NCI-H128 (cell line): ENCODE measurements at regions not wholly inside any gene's neighbourhood (a gene's known extent, or its start where the extent isn't known, plus 50 kb on each side); places are given as distances from the start of the nearest gene placed in this dataset.

Experiments
- DNase-seq: peaks from one replicate; lab custom pipeline; 2025; ENCODE audit not compliant: unreplicated experiment; lab: John Stamatoyannopoulos, UW

- DNase-seq, result no peak
Measured at GRCh38 chr7:130990178-130990832, 256.3 kb upstream of the KLF14 start.

- DNase-seq, result no peak
Measured at GRCh38 chr7:130993671-130994365, 259.8 kb upstream of the KLF14 start.

- DNase-seq, result no peak
Measured at GRCh38 chr7:130994378-130995115, 260.5 kb upstream of the KLF14 start.

DNA sequence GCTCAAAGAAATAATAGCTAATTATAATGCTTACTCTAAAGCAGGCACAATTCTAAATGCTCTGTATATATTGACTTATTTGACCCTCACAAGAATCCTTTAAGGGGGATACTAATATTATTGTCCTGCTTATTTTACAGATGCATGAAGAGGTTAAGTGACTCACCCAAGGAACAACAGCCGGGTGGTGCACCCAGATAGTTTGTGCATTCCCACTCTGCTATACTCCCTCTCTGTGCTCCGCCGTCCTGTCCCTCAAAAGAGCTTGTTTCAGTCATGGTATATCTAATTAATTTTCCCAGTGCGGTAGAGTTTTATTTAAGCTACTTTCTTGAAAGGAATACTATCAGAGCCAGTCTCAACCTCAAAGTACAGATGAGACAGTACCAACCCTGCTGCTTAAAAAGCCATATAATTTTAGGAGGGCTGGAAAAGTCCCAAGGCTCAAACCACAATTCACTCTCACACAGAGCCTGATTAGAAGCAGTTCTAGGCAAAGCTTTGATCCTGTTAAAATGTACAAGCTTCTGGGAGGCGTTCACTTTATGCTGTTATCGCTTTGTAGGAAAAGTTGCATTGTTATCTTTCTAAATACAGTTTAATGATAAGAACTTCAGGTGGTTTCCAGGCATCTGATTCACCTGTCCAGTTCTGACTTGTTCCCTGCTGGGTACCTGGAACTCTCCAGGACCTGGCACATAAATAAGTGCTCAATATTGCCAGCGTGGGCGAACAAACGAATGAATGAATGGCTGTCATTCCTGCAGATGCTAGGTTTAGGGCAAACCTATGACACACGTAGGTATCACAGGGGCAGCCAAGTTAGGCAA, 261.5 kb upstream of the KLF14 start:
- DNase-seq, result no peak

- DNase-seq, result no peak
Measured at GRCh38 chr7:130996205-130996832, 262.3 kb upstream of the KLF14 start.

- no peak for DNase-seq
Measured at GRCh38 chr7:130996833-130997231, 262.8 kb upstream of the KLF14 start.

- DNase-seq, result no peak
Measured at GRCh38 chr7:130998993-130999602, 265.1 kb upstream of the KLF14 start.

- DNase-seq, result no peak
Measured at GRCh38 chr7:130999926-131000325, 265.9 kb upstream of the KLF14 start.

- no peak for DNase-seq
Measured at GRCh38 chr7:131000389-131000788, 266.4 kb upstream of the KLF14 start.

- no peak for DNase-seq
Measured at GRCh38 chr7:131000873-131001272, 266.9 kb upstream of the KLF14 start.

DNA sequence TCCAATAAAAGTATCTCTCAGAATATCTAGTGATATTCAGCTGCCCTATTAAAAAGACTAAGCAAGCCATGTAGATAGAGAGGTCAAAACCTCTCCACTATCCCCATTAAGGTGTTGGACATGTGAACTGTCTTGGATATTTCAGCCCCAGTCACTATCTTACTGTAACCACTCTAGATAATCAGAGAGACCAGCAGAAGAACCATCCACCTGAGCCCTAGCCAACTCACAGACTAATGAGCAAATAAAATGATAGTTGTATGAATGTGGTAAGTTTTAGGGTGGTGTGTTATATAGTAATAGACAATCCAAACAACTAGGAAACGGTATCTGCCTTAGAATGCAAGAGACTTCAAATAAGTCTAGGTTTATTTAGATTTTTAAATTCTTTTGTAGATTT, 268.6 kb upstream of the KLF14 start:
- DNase-seq, result no peak

DNA sequence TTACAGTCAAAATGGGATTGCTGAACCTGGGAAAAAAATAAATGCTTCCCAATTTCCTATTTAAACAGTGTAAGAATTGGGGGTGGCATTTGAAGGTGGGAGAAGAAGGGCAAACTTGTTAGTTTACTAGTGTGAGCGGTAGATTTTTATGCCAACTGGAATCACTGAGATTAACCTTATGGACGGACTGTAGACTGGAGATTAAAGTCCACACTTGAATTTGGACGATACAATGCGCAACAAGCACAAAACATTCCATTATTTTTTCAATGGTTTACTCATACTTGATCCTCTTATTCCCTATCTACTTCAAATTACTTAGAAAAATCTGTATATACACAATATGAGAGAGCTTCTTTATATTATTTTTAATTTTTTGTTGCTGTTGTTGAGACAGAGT, 269.6 kb upstream of the KLF14 start:
- no peak for DNase-seq

GRCh38 chr7:131004371-131004770, 270.4 kb upstream of the KLF14 start:
- DNase-seq, result no peak

DNA sequence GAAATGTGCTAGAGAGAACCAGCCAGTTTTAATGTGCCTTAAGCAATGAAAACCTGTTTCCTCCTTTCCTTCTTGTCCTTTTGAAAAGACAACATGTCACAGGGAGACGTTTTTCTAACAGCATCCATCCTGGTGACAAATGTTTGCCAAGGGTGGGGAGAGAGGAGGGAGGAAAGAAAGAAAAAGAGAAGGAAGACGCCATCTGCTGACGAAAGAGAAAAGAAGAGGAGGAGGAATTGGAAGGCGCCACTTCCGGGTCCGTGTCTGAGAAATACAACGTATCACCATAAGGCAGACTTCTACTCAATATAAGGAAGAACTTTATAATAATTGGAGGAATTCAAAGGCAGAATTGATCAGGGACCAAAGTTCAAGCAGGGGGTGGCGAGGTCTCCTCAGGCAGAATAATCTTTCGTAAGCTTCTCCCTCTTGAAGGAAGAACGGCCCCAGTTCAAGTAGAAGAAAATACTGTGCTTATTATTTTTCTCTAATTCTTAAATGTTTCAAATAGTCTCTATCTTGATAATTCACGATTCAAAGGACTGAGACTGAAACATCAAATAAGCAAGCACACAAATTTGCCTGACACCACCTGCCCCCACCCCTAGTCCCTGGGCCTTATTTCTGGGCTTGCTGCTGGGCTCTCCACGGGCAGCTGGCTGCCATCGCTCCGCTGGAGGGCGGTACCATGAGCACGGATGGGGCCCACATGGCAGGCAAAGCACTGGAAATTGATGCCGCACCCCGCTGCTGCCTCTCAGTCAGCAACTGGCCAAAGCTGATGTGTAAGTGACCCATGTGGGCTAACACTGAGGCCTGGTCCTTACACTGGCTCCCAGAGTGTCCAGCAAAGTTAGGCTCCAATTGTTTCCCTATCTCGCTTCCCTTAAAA, 273.7 kb upstream of the KLF14 start:
- DNase-seq, result no peak

- DNase-seq, result no peak
Measured at GRCh38 chr7:131008840-131009711, 275.1 kb upstream of the KLF14 start.

DNA sequence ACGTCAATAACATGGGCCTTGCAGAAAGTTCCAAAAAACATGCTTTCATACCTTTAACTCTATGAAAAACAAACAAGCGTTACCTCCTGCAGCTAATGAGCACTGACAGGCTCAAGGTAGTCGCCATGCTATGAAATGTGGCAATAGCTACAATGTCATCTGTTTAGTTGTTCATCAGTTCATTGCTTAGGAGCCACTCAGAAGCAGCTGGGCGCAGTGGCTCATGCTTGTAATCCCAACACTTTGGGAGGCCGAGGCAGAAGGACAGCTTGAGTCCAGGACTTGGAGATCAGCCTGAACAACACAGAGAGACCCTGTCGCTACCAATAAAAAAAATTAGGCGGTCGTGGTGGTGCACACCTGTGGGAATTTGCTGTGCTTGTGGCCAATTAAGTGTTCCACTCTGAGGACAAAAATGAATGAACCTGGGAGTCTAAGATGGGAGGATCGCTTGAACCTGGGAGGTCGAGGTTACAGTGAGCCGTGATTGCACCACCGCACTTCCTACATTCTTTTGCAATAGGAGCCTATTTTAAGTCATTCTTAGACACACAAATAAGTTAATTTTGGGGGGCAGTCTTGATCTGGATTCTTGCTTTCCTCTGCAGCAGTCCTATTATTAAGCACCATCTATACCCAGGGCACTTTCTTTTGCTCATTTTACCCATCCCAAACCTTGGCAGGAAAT, 276.2 kb upstream of the KLF14 start:
- no peak for DNase-seq

DNA sequence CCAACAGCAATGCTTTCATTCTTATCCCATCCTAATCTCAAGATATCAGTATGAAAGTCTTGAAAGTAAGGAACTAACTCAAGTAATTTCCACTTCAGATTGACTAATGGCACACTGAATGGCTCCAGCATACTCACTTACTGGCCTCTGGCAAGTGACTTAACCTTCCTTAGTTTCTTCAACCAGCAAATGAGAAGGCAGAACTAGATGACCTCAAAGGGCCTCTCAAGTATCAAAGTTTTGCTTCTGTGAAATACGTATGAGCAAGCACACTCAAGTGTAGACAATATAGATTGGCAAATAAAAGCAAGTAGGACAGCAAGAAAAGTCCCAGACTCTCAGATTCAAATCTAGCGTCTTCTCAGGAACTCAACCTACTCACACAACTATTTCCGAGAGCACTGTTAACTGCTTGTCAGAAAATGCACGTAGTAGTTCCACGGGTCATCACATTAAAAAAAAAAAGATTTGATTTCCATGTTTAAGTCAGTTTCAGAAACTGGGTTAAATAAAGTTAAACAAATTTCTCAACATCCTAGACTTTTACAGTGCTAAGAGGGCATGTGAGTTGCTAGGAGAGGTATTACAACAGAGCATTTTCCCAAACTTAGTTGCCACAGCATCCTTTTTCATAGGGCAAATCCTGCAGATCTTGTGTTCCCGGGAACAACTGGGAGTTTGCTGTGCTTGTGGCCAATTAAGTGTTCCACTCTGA, 276.9 kb upstream of the KLF14 start:
- DNase-seq, result no peak
